Neural cell (in vitro differentiated cells): ENCODE measurements at regions not wholly inside any gene's neighbourhood (a gene's known extent, or its start where the extent isn't known, plus 50 kb on each side); places are given as distances from the start of the nearest gene placed in this dataset.

Experiments
- H2AFZ ChIP-seq: fragments of 200-600, 300-800 bp; sonication (generic), shearing (Covaris generic); 2 replicates; pipeline ENCODE4 v1.6.0; 2014; ENCODE audit warnings: low read depth, mild to moderate bottlenecking, antibody characterized with exemption, low read length, moderate library complexity
- H3F3A ChIP-seq: fragments of 200-600 bp; shearing (Covaris generic); 2 replicates; pipeline ENCODE4 v1.6.1; 2016; ENCODE audit warnings: mild to moderate bottlenecking, moderate library complexity, mixed read lengths, antibody characterized with exemption, low read length; ENCODE audit not compliant: insufficient read depth, poor library complexity, severe bottlenecking
- H3K27ac ChIP-seq: fragments of 200-600, 300-800 bp; sonication (generic), shearing (Covaris generic); 2 replicates; pipeline ENCODE4 v1.5.1; 2014; ENCODE audit warnings: mild to moderate bottlenecking, low read length, moderate library complexity
- H3K27me3 ChIP-seq: fragments of 300-800, 200-600 bp; sonication (generic), shearing (Covaris generic); 2 replicates; pipeline ENCODE4 v1.6.0; 2014; ENCODE audit warnings: mild to moderate bottlenecking, low read depth, low read length, moderate library complexity; ENCODE audit not compliant: insufficient read depth
- H3K36me3 ChIP-seq: fragments of 300-800, 200-600 bp; sonication (generic), shearing (Covaris generic); 2 replicates; pipeline ENCODE4 v1.5.1; 2014; ENCODE audit warnings: mild to moderate bottlenecking, antibody characterized with exemption, low read length, moderate library complexity; ENCODE audit not compliant: insufficient read depth
- H3K4me2 ChIP-seq: fragments of 300-800, 200-600 bp; sonication (generic), shearing (Covaris generic); 2 replicates; pipeline ENCODE4 v1.6.0; 2014; ENCODE audit warnings: mild to moderate bottlenecking, low read length
- H3K4me3 ChIP-seq: fragments of 300-800, 200-600 bp; sonication (generic), shearing (Covaris generic); 2 replicates; pipeline ENCODE4 v1.5.1; 2014; ENCODE audit warnings: mild to moderate bottlenecking, low read length, moderate library complexity
- H3K79me2 ChIP-seq: fragments of 200-600 bp; shearing (Covaris generic); replicated peaks from 2 replicates; pipeline ENCODE4 v1.6.0; 2014; ENCODE audit warnings: mild to moderate bottlenecking, low read length, moderate library complexity; ENCODE audit not compliant: insufficient read depth
- H3K9ac ChIP-seq: fragments of 300-800, 200-600 bp; sonication (generic), shearing (Covaris generic); 2 replicates; pipeline ENCODE4 v1.6.1; 2016; ENCODE audit warnings: mild to moderate bottlenecking, low read length, mixed read lengths
- H3K9me2 ChIP-seq: fragments of 200-600 bp; shearing (Covaris generic); 2 replicates; pipeline ENCODE4 v1.6.1; 2016; ENCODE audit warnings: mild to moderate bottlenecking, low read length, mixed read lengths; ENCODE audit not compliant: insufficient read depth
- H3K9me3 ChIP-seq: fragments of 200-600, 300-800 bp; sonication (generic), shearing (Covaris generic); 2 replicates; pipeline ENCODE4 v1.6.1; 2016; ENCODE audit warnings: mild to moderate bottlenecking, mixed run types, low read length, moderate library complexity, mixed read lengths
- H4K20me1 ChIP-seq: fragments of 200-600 bp; shearing (Covaris generic); 2 replicates; pipeline ENCODE4 v1.6.1; 2016; ENCODE audit warnings: mild to moderate bottlenecking, mixed run types; ENCODE audit not compliant: insufficient read depth
- CTCF ChIP-seq: fragments of 450-650 bp; IDR thresholded peaks from 2 replicates; pipeline ENCODE4 v1.5.1; 2014; ENCODE audit warnings: antibody characterized with exemption, mild to moderate bottlenecking, moderate library complexity; ENCODE audit not compliant: poor library complexity, severe bottlenecking
- EP300 ChIP-seq: fragments of 450-650 bp; conservative IDR thresholded peaks from 2 replicates; pipeline ENCODE4 v1.6.1; 2014; ENCODE audit warnings: antibody characterized with exemption, mild to moderate bottlenecking, moderate library complexity; ENCODE audit not compliant: poor library complexity, severe bottlenecking
- EZH2 ChIP-seq: fragments of 200-600, 300-800 bp; shearing (Covaris generic), sonication (generic); IDR thresholded peaks from 2 replicates; pipeline ENCODE4 v1.6.1; 2014; ENCODE audit warnings: antibody characterized with exemption, low read length, borderline replicate concordance, mild to moderate bottlenecking; ENCODE audit not compliant: insufficient read depth, poor library complexity, severe bottlenecking
- MXI1 ChIP-seq: fragments of 450-650 bp; conservative IDR thresholded peaks from 2 replicates; pipeline ENCODE4 v1.6.1; 2014; ENCODE audit warnings: antibody characterized with exemption, mild to moderate bottlenecking; ENCODE audit not compliant: poor library complexity, severe bottlenecking
- POLR2AphosphoS5 ChIP-seq: IDR thresholded peaks from 2 replicates; pipeline ENCODE4 v1.6.1; 2012
- RAD21 ChIP-seq: fragments of 450-650 bp; conservative IDR thresholded peaks from 2 replicates; pipeline ENCODE4 v1.6.1; 2014; ENCODE audit warnings: antibody characterized with exemption, mild to moderate bottlenecking, moderate library complexity
- REST ChIP-seq: IDR thresholded peaks from 2 replicates; pipeline ENCODE4 v1.6.1; 2012; ENCODE audit warnings: borderline replicate concordance
- SMC3 ChIP-seq: fragments of 450-650 bp; conservative IDR thresholded peaks from 2 replicates; pipeline ENCODE4 v1.6.1; 2014; ENCODE audit warnings: antibody characterized with exemption, mild to moderate bottlenecking, moderate library complexity; ENCODE audit not compliant: poor library complexity
- TAF1 ChIP-seq: IDR thresholded peaks from 2 replicates; pipeline ENCODE4 v1.6.1; 2012; ENCODE audit warnings: low read depth

- Histone ChIP-seq H3K4me2 (no peak overlapping the region), H3K4me3 (no peak overlapping the region), H3K27ac (no peak overlapping the region), H3F3A (no peaks in the 10 kb centered on the region), H3K9ac (no peak overlapping the region), H3K27me3 (no peaks in the 10 kb centered on the region), H3K36me3 (no peaks in the 10 kb centered on the region), H4K20me1 (no peaks in the 10 kb centered on the region), H2AFZ (no peak overlapping the region), H3K79me2 (no peaks in the 10 kb centered on the region), H3K9me3 (no peaks in the 10 kb centered on the region), H3K9me2 (no peaks in the 10 kb centered on the region)
- no peak for TF ChIP-seq EZH2
- no peak for TF ChIP-seq EP300
- TF ChIP-seq POLR2AphosphoS5 = no peak
- no peak for TF ChIP-seq MXI1
- no peak for TF ChIP-seq REST
- TF ChIP-seq RAD21 = no peak
- TF ChIP-seq CTCF = no peak
- TF ChIP-seq SMC3 = no peak
- TF ChIP-seq TAF1 = no peak
These were observed 147.9 kb downstream of the UNC5CL start for GRCh38 chr6:40891131-40891530.

- Histone ChIP-seq H2AFZ (no peak overlapping the region), H3K9me3 (no peaks in the 10 kb centered on the region), H3K27me3 (no peaks in the 10 kb centered on the region)
These were observed 149.7 kb downstream of the UNC5CL start for GRCh38 chr6:40889137-40889832.

More at GRCh38 chr6:40889137-40889832, 149.7 kb downstream of the UNC5CL start:
- no peaks in the 10 kb centered on the region for H3K9me2 ChIP-seq
- H3F3A ChIP-seq = no peaks in the 10 kb centered on the region
- H3K4me3 ChIP-seq = no peak overlapping the region
- no peak overlapping the region for H3K27ac ChIP-seq
- TF ChIP-seq TAF1 = no peak
- TF ChIP-seq EP300 = no peak
- TF ChIP-seq RAD21 = no peak
- TF ChIP-seq MXI1 = no peak
- TF ChIP-seq EZH2 = no peak
- TF ChIP-seq CTCF = no peak
- no peak for TF ChIP-seq POLR2AphosphoS5
- no peak for TF ChIP-seq SMC3
- no peaks in the 10 kb centered on the region for H3K36me3 ChIP-seq
- no peak overlapping the region for H3K9ac ChIP-seq
- H3K4me2 ChIP-seq = no peak overlapping the region
- H4K20me1 ChIP-seq = no peaks in the 10 kb centered on the region
- H3K79me2 ChIP-seq = no peaks in the 10 kb centered on the region
